KG1 (cell line): ENCODE measurements at regions not wholly inside any gene's neighbourhood (a gene's known extent, or its start where the extent isn't known, plus 50 kb on each side); places are given as distances from the start of the nearest gene placed in this dataset.

ENCODE experiments used
- DNase-seq: peaks from one replicate; lab custom pipeline; 2025; lab: John Stamatoyannopoulos, UW

DNA sequence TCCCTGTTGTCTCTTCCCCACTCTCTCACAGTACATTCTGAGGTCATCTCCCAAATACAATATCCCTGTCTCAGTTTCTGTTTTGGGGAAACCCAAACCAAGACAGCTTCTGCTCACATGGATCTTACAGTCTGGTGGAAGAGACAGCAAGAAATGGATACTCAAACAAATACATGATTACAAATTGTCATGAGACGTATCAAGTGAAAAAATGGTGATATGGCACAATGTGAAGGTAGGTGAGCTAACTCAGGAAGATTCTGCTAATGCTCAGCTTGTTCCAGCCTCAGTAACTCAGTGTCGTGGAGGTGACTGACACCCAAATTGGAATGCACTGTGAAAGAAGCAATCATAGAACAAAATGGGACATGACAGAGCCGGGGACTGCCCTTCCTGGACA is 68.3 kb downstream of the CHST1 start:
- DNase-seq = no peak

DNA sequence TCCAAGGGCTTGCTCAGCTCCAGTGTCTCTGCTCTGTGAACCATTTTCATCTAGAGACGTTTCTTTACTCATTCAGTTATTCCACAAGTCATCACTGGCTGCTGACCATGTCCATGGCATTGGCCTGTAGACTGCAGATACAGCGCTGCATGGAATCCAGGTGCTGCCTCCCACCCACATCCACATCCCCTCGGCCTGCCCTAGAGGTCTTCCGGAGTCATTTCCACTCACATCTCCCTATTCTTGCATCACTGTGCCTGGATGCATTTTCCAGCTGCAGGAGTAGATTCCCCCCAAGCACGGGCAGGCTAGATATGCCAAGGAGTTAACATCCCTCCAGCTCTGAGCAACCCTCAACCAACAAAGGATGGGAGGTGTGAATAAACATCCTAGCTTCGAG is 68.9 kb downstream of the CHST1 start:
- DNase-seq = no peak

DNA sequence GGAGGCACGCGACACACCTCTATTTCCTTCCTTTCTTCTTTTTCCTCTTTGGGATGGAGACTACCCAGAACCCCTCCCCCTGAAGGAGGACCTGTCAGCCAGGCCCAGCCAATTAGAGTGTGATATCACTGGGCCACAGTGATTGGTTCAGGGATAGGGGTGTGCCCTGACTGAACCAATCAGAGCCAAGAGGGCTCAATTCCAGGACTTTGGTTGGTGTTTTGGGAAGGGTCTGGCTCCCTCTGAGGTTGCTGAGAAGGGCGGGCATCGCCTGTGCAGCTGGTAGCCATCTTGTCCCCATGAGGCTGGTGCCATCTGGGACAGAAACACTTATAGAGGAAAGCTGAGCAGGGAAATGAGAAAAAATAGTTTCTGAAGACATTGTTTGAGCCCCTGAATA is 71.4 kb downstream of the CHST1 start:
- DNase-seq = no peak

GRCh38 chr11:45592636-45593035 is 72.8 kb downstream of the CHST1 start:
- no peak for DNase-seq

- no peak for DNase-seq
Observed at GRCh38 chr11:45590743-45591142, 74.7 kb downstream of the CHST1 start.

DNA sequence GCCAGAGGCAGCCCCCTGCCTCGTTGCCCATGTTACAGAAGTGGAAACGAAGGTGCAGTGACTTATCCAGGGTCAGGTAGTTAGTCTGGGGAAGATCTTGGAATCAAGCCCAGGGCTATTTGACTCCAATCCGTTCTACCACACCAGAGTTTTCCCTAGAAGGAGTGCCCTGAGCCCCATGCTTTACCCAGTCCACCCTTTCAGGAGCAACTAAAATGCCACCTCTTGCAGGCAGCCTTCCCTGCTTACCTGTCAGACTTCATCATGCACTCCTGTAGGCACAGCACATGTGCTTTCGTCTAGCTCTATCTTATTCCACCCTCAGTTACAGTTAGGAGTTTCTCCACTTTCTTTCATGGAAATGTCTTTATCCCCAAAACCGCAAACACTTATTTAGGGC is 80.2 kb downstream of the CHST1 start:
- DNase-seq = no peak

GRCh38 chr11:45583981-45584566 is 81.3 kb downstream of the CHST1 start:
- DNase-seq = no peak

DNA sequence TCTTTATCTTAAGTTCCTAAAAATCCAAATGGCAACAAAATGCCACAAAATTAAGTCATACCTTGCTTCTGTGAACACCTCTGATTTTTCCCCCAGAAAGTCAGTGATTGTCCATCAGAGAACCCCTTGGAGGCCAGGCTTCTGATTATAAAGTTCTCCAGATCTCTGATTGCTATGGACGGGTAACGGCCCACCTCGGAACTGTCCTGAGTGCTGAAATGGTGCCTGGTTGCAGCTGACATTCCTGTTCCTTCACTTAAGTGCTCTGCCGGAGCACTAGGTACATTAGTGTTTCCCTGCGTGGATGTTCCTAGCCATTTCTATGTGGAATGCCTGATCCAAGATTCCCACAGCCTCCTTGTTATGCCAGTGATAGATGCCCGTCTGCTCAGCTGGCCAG is 85.0 kb downstream of the CHST1 start:
- DNase-seq = peak; percentile 2

DNA sequence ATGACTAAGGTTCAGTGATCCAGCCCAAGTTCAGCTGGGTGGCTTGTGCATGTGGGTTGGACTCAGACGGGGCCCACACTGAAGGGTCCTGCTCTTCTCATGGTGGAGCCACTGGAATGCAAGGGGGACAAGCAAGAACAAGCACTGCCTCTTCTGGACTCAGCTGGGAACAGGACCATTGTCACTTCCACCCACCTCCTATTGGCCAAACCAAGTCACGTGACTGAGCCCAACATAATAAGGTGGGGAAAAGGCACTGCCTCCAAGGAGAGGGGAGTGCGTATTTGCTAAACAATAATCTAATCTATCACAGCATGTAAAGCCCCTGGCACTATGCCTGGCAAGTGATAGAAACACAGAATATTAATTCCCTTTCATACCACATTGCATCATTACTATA is 87.1 kb downstream of the CHST1 start:
- DNase-seq = no peak

DNA sequence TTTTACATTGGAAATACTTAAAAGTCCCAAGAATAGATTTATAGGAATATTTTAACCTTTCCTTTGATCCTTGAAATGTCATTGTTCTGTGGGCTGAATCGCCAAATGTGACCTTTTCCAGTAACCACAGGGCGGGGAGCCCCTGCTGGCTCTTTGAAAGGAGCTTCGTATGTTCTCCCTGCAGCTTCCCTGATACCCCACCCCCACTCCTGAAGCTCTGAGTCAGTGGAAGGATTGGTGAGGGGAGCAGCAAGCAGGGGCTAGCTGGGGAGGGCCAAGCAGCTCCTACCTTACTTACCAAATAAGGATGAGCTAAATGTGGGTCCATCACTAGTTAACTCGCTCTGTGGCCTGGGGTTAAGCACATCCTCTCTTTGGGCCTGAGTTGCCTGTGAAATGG is 87.7 kb downstream of the CHST1 start:
- no peak for DNase-seq

GRCh38 chr11:45576461-45577215 is 88.8 kb downstream of the CHST1 start:
- no peak for DNase-seq

- no peak for DNase-seq
Observed at GRCh38 chr11:45573728-45574127, 91.7 kb downstream of the CHST1 start.

GRCh38 chr11:45572354-45573123 is 92.9 kb downstream of the CHST1 start:
- DNase-seq = no peak

- no peak for DNase-seq
Observed at GRCh38 chr11:45569776-45570175, 95.6 kb downstream of the CHST1 start.

- no peak for DNase-seq
Observed at GRCh38 chr11:45568049-45568448, 97.4 kb downstream of the CHST1 start.

DNA sequence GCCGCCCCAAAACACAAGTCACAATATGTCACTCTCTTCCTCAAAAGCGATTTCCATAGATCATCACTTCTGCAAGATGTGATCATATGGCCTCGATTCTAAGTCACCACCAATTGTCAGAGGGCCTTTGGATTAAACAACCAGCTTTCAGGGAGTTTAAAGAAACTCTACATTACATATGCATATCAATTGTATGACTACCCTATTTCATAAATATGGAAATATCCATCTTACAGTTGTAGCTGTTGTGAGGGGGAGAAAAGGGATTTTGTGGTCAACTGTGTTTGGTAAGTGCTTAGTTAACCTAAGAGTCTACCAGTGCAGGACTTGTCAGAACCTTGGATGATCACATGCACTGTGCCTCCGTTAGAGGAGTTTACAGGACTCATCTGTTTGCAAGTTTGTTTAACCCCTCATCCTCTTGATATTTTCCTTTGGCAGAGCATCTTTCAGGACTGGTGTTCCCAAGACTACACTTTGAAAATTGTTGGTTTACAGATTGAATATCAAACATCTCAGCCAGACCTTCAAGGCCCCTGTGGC is 99.9 kb downstream of the CHST1 start:
- no peak for DNase-seq

DNA sequence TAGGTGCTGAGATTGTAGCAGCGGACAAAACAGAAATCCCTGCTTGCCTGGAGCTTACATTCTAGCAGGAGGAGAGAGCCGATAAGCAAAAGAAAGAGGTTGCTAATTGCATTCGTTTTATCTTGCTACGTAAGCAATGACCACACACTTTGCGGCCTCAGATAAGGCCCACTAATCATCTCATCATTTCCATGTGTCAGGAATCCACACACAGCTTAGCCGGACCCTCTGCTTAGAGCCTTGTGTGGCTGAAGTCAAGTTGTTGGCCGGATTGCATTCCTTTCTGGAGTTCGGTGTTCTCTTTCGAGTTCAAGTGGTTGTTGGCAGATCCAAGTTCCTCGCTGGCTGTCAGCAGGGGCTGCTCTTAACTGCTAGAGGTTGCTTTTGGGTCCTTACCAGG is 101.6 kb downstream of the CHST1 start:
- no peak for DNase-seq

GRCh38 chr11:45563171-45563570 is 102.3 kb downstream of the CHST1 start:
- no peak for DNase-seq

DNA sequence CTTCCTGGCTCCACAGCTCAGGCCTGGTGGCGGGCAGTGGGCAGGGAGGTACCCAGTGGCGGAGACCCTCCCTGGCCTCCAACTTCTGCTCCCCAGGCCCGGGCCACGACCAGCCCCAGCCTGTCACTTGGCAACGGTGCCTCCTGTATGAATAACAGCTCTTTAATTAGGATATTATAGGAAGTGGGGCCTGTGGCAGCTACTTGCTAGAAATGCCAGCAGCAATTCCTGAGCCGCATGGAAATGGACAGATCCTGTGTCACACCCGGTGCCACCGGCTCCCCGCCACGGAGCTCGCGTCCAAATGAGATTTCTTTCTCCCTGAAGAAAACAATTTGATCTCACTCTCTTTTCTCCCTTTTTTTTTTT is 104.5 kb downstream of the CHST1 start:
- no peak for DNase-seq

GRCh38 chr11:45560155-45560912 is 105.1 kb downstream of the CHST1 start:
- DNase-seq = no peak

GRCh38 chr11:45556851-45557707 is 108.3 kb downstream of the CHST1 start:
- DNase-seq = no peak
